Stimulated activated CD8-positive, alpha-beta memory T cell treated with anti-CD3 and anti-CD28 coated beads, Interleukin-7, amount 100 ng/mL, for 4 hours (primary cell): ENCODE measurements at regions not wholly inside any gene's neighbourhood (a gene's known extent, or its start where the extent isn't known, plus 50 kb on each side); places are given as distances from the start of the nearest gene placed in this dataset.
"Not testable (repeated sequence)": the region's sequence is repeated elsewhere in the genome, so short reads cannot be mapped to it uniquely, and the experiment has no call there.

Source experiments
- DNase-seq, 2 donors: peaks; one replicate each; pipeline ENCODE4 v3.0.0-alpha.2; 2020; ENCODE audit warnings: low read depth in 2 of 2

DNA sequence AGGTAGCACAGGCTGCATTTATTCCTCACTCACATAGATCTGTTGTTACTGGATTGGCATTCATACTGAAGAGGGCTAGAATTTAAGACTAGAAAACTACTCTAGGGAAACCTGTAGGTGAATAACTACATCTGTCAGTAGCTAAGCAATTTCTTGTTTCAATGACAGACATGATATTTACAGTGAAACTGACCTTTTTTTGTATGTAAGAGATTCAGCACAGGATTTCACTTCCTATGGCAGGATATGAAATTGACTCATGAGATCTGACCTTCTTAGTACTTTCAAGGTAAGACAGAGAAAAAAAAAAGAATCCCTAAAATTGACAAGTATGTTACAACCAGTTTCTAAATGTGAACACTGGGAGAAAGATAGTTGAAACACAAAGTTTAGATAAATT lies 189.8 kb upstream of the SLC16A7 start:
- no peak for DNase-seq

DNA sequence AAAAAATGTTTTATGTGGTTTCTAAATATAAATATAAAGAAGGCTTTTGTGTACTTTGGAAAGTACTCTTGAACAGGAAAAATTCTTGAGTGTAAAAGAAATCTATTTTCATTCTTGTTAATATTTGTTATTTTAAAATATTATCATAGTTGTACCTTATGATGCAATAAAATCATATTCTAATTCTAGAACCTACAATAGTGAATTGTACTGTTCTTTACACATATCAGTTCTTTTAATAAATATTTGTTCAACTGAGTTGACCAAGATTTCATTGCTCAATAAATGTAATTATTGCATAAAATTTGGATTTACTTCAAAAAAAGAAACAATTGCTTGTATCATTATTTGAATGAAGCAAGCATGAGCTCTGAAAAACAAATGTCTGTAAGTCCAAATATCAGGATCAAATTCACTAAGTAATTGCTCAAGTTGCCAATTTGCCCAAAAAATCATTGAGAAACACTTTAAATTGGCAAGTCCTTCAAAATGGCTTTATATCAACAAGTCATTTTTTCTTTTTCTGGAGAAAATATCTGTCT lies 191.6 kb upstream of the SLC16A7 start:
- DNase-seq, result no peak

DNA sequence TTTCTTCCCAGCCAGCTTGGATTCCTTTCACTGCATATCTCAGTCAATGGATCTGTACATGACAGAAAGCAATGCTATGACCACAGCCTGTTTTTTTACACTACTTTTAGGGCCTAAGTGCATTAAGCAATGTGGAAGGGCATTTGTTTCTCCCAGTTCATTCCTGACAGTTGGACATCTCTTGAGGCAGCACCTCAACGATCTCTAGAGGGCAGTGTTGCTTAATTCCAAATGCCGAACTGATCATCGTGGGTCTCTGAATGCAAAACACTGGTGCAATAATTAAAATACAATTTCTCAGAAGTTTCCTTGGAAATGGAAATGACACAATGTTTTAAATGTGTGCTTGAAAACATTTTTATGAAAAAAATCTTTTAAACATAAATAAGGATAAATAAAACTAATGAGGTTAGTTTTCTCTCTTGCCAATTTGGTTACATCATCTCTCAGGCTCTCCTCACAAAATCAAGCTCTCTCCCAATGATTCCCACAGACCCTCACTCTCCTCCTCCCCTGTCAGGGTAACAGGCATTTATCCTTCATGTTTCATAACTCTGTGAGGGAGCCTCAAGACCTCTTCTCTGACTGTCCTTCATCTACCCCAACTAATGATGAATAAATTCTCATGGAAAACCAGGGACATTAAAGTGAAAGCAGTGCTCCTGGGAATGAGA lies 192.4 kb upstream of the SLC16A7 start:
- DNase-seq, result peak in 1 of 2 donors; percentile 23

DNA sequence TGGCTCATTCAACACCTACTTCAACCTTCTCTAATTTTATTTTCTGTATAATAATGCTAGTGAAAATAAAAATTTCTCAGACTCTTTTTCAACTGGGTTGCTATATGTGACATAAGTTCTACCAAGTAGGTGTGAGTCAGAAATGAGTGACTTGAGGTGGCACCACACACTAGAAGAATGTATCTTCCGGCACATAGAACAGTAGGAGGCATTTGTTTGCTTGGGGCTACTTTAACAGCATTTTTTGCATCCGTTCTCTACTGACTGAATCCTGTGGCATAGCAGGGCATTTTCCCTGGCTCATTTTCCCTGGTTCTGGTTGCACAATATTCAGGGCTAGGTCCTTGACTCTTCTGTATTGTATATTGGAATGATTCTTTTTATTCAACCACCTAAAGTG lies 194.0 kb upstream of the SLC16A7 start:
- DNase-seq, result no peak

DNA sequence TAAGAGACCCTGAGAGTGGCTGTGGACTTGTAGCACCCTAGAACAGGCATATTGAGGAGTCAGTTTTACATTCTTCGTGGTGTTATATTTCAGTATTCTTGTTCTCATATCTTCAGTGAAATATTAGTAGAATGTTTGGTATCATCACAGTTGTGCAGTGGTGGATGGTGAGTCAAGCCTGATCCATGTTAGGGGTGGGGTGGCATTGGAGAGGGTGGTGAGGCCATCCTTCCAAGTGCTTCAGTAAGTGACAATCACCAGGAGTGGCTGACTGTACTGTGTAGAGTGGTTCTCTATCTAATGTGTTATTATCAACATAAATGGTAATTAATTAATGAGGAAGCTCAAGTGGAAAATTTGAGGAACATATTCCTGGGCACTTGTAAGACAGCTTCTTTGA lies 197.7 kb upstream of the SLC16A7 start:
- no peak for DNase-seq

DNA sequence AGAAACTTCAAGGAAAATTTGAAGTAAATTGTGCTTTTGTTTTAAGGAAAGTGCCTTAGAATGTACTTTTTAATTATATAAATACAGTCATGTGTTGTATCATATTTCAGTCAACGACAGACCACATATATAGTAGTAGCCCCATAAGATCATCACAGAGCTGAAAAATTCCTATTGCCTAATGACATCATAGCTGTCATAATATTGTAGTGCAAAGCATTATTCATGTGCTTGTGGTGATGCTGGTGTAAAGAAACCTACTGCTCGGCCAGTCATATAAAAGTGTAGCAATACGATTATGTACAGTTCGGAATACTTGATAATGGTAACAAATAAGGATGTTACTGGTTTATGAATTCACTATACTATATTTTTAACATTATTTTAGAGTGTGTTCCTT lies 198.9 kb upstream of the SLC16A7 start:
- no peak for DNase-seq

DNA sequence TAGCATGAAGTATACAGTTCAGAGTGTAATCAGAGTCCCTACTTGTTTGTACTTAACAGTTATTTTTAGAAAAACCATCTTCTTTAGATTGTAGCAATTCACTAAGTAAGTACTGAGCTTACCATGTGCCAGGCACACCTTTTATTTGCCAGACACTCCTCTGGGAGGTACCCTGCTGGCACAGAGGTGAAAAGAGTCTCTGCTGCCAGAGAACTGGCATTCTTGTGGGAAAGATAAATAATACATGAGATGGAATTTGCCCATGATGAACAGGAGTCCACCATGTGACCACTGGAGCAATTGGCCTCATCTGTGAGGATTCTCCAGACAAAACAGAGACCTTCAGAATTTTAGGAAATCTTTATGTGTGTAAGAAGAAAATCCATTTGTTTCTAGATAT lies 199.3 kb upstream of the SLC16A7 start:
- DNase-seq, result no peak

DNA sequence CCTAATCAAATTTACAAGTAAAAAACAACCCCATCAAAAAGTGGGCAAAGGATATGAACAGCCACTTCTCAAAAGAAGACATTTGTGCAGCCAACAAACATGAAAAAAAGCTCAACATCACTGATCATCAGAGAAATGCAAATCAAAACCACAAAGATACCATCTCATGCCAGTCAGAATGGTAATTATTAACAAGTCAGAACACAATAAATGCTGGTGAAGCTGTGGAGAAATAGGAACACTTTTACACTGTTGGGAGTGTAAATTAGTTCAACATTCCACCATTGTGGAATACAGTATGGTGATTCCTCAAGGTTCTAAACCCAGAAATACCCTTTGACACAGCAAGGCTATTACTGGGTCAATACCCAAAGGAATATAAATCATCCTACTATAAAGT lies 200.5 kb upstream of the SLC16A7 start:
- not testable (repeated sequence) for DNase-seq

DNA sequence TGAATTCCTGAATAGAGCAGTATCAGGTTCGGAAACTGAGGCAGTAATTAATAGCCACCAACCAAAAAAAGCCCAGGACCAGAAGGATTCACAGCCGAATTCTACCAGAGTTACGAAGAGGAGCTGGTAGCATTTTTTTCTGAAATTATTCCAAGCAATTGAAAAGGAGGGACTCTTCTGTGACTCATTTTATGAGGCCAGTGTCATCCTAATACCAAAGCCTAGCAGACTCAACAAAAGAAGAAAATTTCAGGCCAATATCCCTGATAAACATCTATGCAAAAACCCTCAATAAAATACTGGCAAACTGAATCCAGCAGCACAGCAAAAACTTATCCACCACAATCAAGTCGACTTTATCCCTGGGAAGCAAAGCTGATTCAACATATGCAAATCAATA lies 202.3 kb upstream of the SLC16A7 start:
- DNase-seq, result no peak

DNA sequence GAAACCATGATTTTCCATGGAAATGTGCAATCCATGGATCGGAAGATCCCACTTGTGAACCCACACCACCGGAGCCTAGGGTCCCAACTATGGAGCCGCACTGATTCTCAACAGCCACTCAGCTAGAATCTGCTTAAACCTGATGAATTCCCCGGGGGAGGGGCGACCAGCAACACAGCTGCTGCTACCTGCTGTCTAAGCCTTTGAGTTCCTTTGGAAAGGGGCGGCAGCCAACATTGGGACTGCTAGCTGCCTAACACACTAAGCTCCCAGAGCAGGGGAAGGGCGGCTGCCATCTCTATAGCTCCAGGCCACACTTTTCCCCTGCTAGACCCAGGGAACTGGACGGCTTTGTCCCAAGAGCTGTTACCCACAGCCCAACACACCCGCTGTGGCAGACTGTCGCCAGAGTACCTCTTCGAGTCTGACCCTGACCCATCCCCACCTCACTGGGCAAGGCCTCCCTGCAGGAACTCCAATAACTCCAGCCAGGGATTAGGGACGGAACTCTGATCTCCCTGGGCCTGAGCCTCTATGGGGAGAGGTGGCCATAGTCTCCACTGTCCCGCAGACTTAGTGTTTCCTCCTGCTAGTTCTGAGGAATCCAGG lies 205.8 kb upstream of the SLC16A7 start:
- DNase-seq, result no peak

DNA sequence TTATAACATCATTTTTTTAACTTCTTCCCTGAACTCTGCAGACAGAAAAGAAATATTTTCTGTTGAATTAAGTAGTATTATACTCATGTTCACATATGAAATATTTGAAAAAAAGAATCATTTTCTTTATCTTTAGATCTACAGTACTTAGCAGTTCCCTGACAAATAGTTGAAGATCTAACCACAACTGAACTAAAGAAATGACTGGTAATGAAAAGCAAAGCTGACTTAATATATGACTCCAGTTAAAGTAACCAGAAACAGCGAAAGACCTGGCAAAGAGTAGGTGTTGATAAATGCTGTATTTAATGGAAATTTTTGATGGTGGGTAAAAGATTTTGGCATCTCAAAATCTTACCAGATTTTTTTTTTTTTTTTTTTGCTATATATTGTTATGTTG lies 207.1 kb upstream of the SLC16A7 start:
- no peak for DNase-seq

DNA sequence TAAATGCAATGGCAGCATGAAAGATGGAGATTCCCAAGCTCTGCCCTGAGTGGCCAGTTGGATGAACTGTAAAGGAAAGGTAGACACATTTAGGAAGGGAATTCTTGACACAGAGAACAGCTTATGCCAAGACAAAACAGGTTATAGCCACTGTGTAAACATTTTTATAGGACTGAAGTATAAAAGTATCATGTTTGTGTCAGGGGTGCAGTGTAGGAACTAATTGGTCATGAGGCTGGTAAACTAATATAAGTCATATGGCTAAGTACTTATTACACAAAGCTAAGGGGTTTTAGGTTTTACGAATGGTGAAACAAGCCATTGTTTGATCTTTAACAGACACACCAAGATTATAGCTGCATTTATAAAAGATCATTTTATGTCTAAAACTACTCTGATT lies 207.7 kb upstream of the SLC16A7 start:
- DNase-seq, result no peak

DNA sequence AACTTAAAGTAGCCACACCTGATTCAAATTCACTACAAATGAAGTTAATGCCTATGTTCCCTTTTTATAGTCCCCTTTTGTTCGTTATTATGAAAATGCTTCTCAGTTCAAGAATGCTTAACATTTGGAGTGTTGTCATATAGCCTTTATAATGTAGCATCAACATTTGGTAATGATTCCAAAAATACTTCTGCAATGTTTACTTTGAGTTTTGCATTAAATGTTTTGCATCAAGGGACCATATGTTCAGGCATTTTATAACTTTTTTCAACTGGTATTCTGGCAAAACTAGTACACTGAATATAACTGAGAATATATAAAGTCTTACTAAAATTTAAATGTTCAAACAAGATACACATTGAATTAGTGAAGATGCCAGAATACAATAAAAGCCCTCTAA lies 209.6 kb upstream of the SLC16A7 start:
- DNase-seq, result no peak

DNA sequence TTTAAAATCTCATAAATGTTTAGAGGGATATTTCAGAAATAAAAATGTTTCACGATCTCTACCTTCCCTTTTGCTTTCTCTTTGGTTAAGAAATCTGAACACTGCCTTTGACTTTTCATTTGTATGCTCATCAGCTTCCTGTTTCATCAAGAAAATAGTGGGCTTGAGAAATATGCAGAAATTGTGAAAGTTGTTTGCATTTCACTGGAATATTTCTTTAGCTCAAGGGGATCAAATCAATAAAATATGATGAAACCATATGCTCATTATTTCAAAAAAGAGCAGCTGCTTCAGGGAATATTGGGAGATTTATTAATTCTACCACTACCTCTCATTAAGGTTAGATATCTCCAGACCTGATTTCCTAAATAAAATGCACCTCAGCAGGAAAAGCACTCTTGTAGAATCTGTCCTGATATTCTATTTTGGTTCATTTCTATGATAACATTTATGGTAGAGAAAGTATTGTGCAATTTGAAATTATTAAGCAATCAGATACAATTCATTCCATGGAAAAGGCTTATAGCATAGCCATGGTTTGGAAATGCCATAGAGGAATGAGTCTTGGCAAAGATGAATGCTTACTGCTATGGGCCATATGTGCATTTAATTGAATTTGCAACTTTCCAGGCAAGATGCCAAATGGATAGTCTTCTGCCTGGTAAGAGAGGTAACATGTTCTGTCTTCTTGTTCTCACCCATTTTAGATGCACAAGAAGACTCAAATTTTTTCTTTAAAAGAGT lies 212.6 kb upstream of the SLC16A7 start:
- DNase-seq, result no peak

DNA sequence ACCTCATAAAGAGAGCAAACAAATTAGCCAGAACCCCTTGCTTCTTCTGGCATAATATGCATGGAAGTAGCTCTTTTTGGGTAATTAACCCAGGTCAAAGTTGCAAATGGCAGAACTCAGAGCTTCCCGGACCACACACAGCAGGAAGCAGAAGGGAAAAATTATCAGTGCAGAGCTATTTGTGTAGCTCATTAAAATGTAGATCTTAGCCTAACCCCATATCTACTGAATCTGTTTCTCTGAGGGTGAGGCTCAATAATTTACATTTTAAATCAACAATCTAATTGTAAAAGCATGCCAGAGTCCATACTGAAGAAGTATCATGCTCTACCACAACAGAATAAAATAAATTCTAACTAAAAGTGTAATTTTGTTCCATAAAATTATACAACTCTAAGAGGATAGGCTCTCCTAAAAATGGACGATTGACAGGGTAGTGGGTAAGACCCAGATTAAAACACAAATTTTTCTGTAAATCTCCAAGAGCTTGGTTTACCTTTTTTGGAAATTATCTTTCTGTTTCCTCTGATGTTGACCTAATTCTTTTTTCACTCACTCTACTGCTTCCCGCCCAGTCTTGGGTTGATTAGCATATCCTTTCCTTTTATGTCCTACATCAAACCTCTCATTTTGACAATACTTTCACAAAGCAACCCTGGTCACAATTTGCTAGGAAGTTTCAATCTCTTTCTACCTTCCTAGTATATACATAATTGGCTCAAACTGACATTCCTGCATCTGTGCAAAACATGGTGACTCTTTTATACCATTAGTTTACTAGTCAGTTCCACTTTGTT lies 213.3 kb upstream of the SLC16A7 start:
- DNase-seq, result no peak

DNA sequence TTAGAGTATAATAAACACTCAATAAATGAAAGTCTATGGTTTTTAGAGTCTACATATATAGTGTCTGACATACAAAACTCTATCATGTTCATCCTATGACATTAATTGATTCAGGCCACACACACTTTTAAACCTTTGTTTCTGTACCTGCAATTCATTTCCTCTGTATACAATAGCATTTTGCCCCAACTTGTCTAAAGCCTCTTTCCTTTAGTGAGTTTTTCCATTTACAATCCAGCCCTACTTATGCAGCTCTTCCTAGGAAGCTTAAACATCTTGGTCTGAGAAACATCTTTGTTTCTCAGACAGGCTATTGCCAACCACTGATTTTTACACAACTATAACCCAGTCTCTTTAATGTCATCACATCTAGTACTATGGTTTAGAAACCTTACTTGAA lies 214.7 kb upstream of the SLC16A7 start:
- no peak for DNase-seq

DNA sequence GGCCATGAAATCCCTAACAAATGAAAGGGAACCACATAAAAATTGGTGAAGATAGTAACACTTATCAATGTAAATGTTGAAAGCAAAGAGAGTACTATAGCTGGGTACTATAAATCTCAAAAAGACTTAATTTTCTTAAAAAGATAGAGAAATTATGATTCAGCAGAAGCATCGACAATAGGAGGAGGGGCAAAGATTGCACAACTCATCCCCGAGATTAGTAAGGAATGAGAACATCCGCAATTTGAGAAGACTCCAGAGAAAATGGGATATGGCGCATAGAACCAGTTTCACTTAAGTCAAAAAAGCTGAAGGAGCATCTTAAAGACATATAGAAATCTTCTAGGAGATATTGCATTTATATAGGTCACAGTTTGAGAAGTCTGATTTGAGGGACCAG lies 220.2 kb upstream of the SLC16A7 start:
- DNase-seq, result no peak

DNA sequence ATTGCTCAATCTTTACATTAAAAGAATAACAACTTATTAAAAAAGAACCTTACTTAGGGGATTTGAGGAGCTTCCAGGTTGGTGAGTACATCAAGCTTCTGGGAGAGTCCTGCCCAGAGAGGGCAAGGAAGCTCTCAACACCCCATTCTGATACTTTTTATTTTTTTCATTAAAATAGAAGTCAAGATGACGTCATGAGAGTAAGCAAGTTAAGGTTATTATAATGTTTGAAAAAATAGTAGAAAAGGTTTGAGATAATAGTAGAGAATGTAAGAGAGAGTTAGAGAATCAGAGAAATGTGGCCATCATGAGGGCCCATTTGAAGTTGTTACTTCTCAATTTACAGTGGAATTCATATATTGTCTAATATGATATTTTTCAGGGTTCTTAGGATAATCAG lies 221.0 kb upstream of the SLC16A7 start:
- DNase-seq, result no peak

DNA sequence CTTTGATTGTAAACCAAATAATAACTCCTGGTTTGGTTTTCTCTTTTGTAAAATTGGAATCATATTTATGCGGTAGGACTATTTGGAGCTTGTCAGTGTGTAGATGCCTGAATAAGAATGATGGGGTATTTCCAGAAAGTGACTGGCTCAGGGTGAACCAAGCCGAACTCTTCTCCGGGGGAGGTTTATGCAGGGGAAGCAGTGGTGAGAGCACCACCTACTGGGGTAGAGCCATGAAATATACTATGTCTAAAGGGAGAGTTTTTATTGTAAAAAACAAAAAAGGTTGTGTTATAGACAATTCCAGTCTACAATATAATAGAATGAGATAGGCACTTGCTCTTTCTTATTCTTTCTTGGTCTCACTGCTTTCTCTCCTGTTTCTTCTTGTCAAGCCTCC lies 222.9 kb upstream of the SLC16A7 start:
- DNase-seq, result no peak

DNA sequence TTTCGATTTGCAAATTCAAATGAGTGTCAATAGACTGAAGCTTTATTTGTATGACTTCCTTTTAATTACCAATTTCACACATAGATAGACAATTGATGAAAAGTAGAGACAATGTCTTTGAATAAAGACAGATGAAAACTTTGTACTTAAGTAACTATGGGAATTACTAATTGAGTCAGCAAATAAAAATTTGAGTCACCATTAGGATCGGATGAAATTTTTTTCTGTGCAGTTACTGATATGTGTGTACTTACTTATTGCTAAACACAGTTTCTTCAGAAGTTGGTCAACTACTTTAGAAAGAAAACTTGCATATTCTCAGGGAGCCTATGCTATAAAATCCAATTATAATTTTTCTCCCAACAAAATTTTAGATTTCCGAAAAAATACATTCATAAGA lies 224.9 kb upstream of the SLC16A7 start:
- DNase-seq, result no peak

DNA sequence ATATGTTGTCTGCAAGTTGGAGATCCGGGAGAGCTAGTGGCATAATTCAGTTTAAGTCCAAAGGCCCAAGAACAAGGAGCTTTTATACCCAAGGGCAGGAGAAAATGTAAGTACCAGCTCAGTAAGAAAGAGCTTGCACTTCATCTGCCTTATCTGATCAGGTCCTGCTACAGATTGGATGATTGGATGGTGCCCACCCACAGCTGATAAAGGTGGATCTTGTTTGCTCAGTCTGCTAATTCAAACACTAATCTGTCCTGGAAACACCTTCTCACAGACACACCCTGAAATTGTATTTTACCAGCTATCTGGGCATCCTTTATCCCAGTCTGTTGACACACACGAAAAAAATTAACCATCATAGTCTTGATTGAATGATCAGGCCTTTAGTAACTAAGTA lies 230.7 kb upstream of the SLC16A7 start:
- no peak for DNase-seq

DNA sequence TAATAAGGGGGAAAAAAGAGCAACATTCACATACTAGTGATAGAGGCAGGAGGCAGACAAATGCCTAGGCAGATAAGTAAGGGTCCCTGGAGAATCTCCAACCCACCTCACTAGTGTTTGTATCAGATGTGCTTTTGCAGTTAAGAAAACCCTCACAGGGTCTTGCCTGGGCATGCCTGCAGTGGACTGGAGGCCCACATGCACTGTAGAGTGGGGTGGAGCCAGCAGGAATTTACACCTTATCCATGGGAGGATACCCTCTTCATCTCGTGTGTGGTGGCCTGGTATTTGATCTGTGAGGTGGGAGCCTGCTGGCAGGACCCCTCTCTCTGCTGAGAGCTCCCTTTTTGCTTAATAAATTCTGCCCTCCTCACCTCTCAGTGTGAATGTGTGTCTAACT lies 238.0 kb upstream of the SLC16A7 start:
- no peak for DNase-seq
